HFFc6 (cell line): ENCODE measurements at regions not wholly inside any gene's neighbourhood (a gene's known extent, or its start where the extent isn't known, plus 50 kb on each side); places are given as distances from the start of the nearest gene placed in this dataset.

Experiments used
- DNase-seq: peaks from one replicate; pipeline ENCODE4 v3.0.0-alpha.2; 2018
- H3K27ac Mint-ChIP-seq: 2 replicates; pipeline ENCODE4 v1.8.0; 2020; ENCODE audit warnings: mild to moderate bottlenecking, mixed read lengths
- H3K27me3 Mint-ChIP-seq: 2 replicates; pipeline ENCODE4 v1.8.0; 2021; ENCODE audit warnings: mild to moderate bottlenecking, moderate library complexity, mixed read lengths; ENCODE audit not compliant: insufficient read depth
- H3K36me3 Mint-ChIP-seq: 2 replicates; pipeline ENCODE4 v1.8.0; 2021; ENCODE audit warnings: low read depth, mixed read lengths
- H3K4me1 Mint-ChIP-seq: 2 replicates; pipeline ENCODE4 v1.8.0; 2020; ENCODE audit warnings: low read depth, mixed read lengths
- H3K4me3 Mint-ChIP-seq: 2 replicates; pipeline ENCODE4 v1.8.0; 2020; ENCODE audit warnings: mild to moderate bottlenecking, moderate library complexity, mixed read lengths
- H3K9me3 Mint-ChIP-seq: 2 replicates; pipeline ENCODE4 v1.8.0; 2020; ENCODE audit warnings: mild to moderate bottlenecking, mixed read lengths
- TF ChIP-seq, protein P1 (sequence below): fragments of 200-600 bp; sonication (generic); IDR thresholded peaks from 2 replicates; pipeline ENCODE4 v1.5.0; 2021; ENCODE audit warnings: antibody characterized with exemption, mild to moderate bottlenecking

- TF ChIP-seq, protein P1, sequence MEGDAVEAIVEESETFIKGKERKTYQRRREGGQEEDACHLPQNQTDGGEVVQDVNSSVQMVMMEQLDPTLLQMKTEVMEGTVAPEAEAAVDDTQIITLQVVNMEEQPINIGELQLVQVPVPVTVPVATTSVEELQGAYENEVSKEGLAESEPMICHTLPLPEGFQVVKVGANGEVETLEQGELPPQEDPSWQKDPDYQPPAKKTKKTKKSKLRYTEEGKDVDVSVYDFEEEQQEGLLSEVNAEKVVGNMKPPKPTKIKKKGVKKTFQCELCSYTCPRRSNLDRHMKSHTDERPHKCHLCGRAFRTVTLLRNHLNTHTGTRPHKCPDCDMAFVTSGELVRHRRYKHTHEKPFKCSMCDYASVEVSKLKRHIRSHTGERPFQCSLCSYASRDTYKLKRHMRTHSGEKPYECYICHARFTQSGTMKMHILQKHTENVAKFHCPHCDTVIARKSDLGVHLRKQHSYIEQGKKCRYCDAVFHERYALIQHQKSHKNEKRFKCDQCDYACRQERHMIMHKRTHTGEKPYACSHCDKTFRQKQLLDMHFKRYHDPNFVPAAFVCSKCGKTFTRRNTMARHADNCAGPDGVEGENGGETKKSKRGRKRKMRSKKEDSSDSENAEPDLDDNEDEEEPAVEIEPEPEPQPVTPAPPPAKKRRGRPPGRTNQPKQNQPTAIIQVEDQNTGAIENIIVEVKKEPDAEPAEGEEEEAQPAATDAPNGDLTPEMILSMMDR: no peak
- Mint-ChIP-seq H3K9me3 (no peaks in the 10 kb centered on the region; the same call in 1 of the 2 replicates), H3K36me3 (no peaks in the 10 kb centered on the region), H3K4me3 (no peak overlapping the region), H3K27me3 (peaks cover 4% of the 10 kb centered on the region), H3K4me1 (peaks cover 21% of the 10 kb centered on the region), H3K27ac (no peak overlapping the region)
- no peak for DNase-seq
These were observed 162.8 kb downstream of the PIK3R1 start for GRCh38 chr5:68378204-68378820.

- Mint-ChIP-seq H3K4me3 (no peak overlapping the region), H3K4me1 (peaks cover 19% of the 10 kb centered on the region), H3K36me3 (no peaks in the 10 kb centered on the region), H3K9me3 (no peaks in the 10 kb centered on the region), H3K27ac (no peak overlapping the region), H3K27me3 (peaks cover 4% of the 10 kb centered on the region)
- DNase-seq: no peak
- TF ChIP-seq, protein P1: no peak
These were observed 163.9 kb downstream of the PIK3R1 start for GRCh38 chr5:68379275-68380036.

- Mint-ChIP-seq H3K4me1 (peaks cover 12% of the 10 kb centered on the region), H3K27me3 (peaks cover 4% of the 10 kb centered on the region), H3K4me3 (no peak overlapping the region), H3K27ac (no peak overlapping the region), H3K9me3 (no peaks in the 10 kb centered on the region), H3K36me3 (no peaks in the 10 kb centered on the region)
- no peak for DNase-seq
- TF ChIP-seq, protein P1: no peak
These were observed 164.5 kb downstream of the PIK3R1 start for GRCh38 chr5:68380078-68380477.

GRCh38 chr5:68381060-68381459 is 165.5 kb downstream of the PIK3R1 start:
- Mint-ChIP-seq H3K27ac (no peak overlapping the region), H3K27me3 (peaks cover 2% of the 10 kb centered on the region), H3K36me3 (no peaks in the 10 kb centered on the region), H3K4me1 (peaks cover 8% of the 10 kb centered on the region), H3K4me3 (no peak overlapping the region), H3K9me3 (no peaks in the 10 kb centered on the region)
- no peak for DNase-seq
- TF ChIP-seq, protein P1: no peak

GRCh38 chr5:68381909-68382308 is 166.4 kb downstream of the PIK3R1 start:
- H3K27ac Mint-ChIP-seq: no peak overlapping the region
- TF ChIP-seq, protein P1: no peak
- H3K4me1 Mint-ChIP-seq: peaks cover 8% of the 10 kb centered on the region
- no peak for DNase-seq
- H3K9me3 Mint-ChIP-seq: no peaks in the 10 kb centered on the region
- H3K36me3 Mint-ChIP-seq: no peaks in the 10 kb centered on the region
- no peak overlapping the region for H3K4me3 Mint-ChIP-seq
- H3K27me3 Mint-ChIP-seq: peaks cover 2% of the 10 kb centered on the region
